ENCODE measurements at regions not wholly inside any gene's neighbourhood (a gene's known extent, or its start where the extent isn't known, plus 50 kb on each side); places are given as distances from the start of the nearest gene placed in this dataset.
"Not testable (repeated sequence)": the region's sequence is repeated elsewhere in the genome, so short reads cannot be mapped to it uniquely, and the experiment has no call there.

DNA sequence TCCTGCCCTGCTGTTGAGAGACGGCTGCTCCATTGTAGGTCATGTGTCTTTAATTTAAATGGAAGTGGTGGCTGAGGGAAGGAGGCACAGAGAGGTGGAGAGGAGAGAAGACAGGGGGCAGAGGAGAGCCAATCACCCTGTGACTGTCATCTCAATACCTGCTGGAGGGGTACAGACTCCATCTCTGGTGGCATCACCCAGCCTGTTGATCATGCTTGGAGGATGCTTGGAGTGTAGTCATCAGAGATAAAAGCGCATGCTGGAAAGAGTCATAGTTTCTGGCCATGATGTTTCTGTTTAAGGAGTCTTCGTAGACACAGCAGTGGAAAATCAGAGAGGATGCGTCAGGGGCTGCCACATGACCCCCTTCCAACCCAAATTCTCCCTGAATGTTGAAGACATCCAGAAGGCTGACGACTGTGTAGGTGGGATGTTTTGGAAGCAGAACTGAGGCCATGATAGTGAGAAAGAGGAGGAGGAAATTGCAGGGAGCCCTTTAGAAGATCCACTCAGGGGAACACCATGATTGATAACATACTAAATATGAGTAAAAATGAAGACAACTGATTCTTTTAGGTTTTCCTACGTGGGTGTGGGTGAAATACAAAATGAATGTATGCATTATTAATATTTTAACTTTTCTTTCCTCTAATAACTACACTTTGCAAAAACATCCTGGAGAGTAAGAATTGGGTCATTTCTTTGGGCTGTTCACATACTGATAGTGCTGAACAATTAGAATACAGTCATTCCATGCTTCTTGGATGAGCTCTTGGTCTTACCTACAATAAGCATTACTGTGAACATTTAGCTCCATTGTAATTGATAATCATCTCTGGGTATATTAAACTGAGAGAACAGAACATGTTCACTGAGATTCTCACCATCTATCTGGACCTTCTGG lies 210.6 kb upstream of the ATP10A start:
- no peak overlapping the region for H3K27ac ChIP-seq (ENCODE audit: low read length)
- DNase-seq (ENCODE audit: low read depth, low spot score), result no peak
- no CpG with 5 or more reads among the region's 6 CpGs for WGBS (ENCODE audit: insufficient coverage, insufficient read length)
- no peaks in the 10 kb centered on the region for H3K4me1 ChIP-seq (ENCODE audit: control insufficient read depth, insufficient read depth, low read length)
- no peaks in the 10 kb centered on the region for H3K27me3 ChIP-seq (ENCODE audit: control insufficient read depth, insufficient read depth, low read length)
- no peaks in the 10 kb centered on the region for H3K9me3 ChIP-seq (ENCODE audit: control insufficient read depth, insufficient read depth, low read length)
- H3K36me3 ChIP-seq (ENCODE audit: control insufficient read depth, insufficient read depth, low read length), result no peaks in the 10 kb centered on the region
- no peak overlapping the region for H3K4me3 ChIP-seq (ENCODE audit: low read length)

- Histone ChIP-seq H3K4me3 (ENCODE audit: low read length) (no peak overlapping the region), H3K27me3 (ENCODE audit: control insufficient read depth, insufficient read depth, low read length) (no peaks in the 10 kb centered on the region), H3K27ac (ENCODE audit: low read length) (no peak overlapping the region), H3K36me3 (ENCODE audit: control insufficient read depth, insufficient read depth, low read length) (no peaks in the 10 kb centered on the region), H3K4me1 (ENCODE audit: control insufficient read depth, insufficient read depth, low read length) (no peaks in the 10 kb centered on the region), H3K9me3 (ENCODE audit: control insufficient read depth, insufficient read depth, low read length) (no peaks in the 10 kb centered on the region)
- no peak for DNase-seq (ENCODE audit: low read depth, low spot score)
- WGBS (ENCODE audit: insufficient coverage, insufficient read length), result no CpG with 5 or more reads among the region's 8 CpGs
Observed at GRCh38 chr15:26070095-26070532, 207.0 kb upstream of the ATP10A start.

DNA sequence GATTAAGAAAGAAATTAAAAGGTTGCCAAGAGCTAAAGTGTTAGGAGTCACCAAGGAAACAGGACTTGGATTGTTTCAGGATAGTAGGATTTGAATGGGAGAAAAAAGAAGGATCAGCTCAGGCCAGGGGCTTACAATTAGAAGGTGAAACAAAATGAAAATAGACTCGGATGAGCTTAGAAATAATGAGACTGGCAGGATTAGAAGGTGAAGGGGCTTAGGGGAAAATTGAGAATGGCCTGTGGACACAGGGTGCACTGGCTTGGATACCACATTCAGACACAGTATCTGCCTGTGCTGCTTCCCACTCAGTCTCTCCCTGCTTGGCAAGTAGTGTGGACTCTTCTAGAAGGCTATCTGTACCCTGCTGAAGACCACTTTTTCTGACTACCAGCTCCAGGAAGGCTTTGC lies 206.1 kb upstream of the ATP10A start:
- H3K4me1 ChIP-seq (ENCODE audit: control insufficient read depth, insufficient read depth, low read length), result no peaks in the 10 kb centered on the region
- no peaks in the 10 kb centered on the region for H3K9me3 ChIP-seq (ENCODE audit: control insufficient read depth, insufficient read depth, low read length)
- no CpG with 5 or more reads among the region's 1 CpG for WGBS (ENCODE audit: insufficient coverage, insufficient read length)
- H3K36me3 ChIP-seq (ENCODE audit: control insufficient read depth, insufficient read depth, low read length), result no peaks in the 10 kb centered on the region
- no peaks in the 10 kb centered on the region for H3K27me3 ChIP-seq (ENCODE audit: control insufficient read depth, insufficient read depth, low read length)
- DNase-seq (ENCODE audit: low read depth, low spot score), result no peak
- no peak overlapping the region for H3K27ac ChIP-seq (ENCODE audit: low read length)
- no peak overlapping the region for H3K4me3 ChIP-seq (ENCODE audit: low read length)

DNA sequence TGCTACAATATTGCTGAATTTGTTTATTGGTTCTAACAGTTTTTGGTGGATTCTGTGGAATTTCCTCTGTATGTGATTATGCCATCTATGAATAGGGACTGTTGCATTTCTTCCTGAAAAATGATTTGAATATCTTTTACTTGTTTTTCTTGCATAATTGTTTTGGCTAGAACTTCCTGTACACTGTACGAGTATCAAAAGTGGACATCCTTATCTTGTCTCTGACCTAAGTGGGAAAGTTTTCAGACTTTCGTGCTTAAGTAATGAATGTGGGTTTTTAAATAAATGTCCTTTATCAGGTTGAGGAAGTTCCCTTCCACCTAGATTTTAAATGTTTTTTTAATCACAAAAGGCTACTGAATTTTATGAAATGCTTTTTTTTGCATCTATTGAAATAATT lies 203.8 kb upstream of the ATP10A start:
- H3K4me3 ChIP-seq (ENCODE audit: low read length), result no peak overlapping the region
- WGBS (ENCODE audit: insufficient coverage, insufficient read length), result no CpG with 5 or more reads among the region's 2 CpGs
- H3K27ac ChIP-seq (ENCODE audit: low read length), result no peak overlapping the region
- no peak for DNase-seq (ENCODE audit: low read depth, low spot score)
- H3K4me1 ChIP-seq (ENCODE audit: control insufficient read depth, insufficient read depth, low read length), result no peaks in the 10 kb centered on the region
- H3K9me3 ChIP-seq (ENCODE audit: control insufficient read depth, insufficient read depth, low read length), result no peaks in the 10 kb centered on the region
- no peaks in the 10 kb centered on the region for H3K27me3 ChIP-seq (ENCODE audit: control insufficient read depth, insufficient read depth, low read length)
- no peaks in the 10 kb centered on the region for H3K36me3 ChIP-seq (ENCODE audit: control insufficient read depth, insufficient read depth, low read length)

GRCh38 chr15:26065723-26066122 lies 202.6 kb upstream of the ATP10A start:
- no peaks in the 10 kb centered on the region for H3K27me3 ChIP-seq (ENCODE audit: control insufficient read depth, insufficient read depth, low read length)
- H3K27ac ChIP-seq (ENCODE audit: low read length), result no peak overlapping the region
- no peaks in the 10 kb centered on the region for H3K9me3 ChIP-seq (ENCODE audit: control insufficient read depth, insufficient read depth, low read length)
- DNase-seq (ENCODE audit: low read depth, low spot score), result no peak
- no peaks in the 10 kb centered on the region for H3K4me1 ChIP-seq (ENCODE audit: control insufficient read depth, insufficient read depth, low read length)
- no peaks in the 10 kb centered on the region for H3K36me3 ChIP-seq (ENCODE audit: control insufficient read depth, insufficient read depth, low read length)
- H3K4me3 ChIP-seq (ENCODE audit: low read length), result no peak overlapping the region
- no CpG with 5 or more reads among the region's 2 CpGs for WGBS (ENCODE audit: insufficient coverage, insufficient read length)

DNA sequence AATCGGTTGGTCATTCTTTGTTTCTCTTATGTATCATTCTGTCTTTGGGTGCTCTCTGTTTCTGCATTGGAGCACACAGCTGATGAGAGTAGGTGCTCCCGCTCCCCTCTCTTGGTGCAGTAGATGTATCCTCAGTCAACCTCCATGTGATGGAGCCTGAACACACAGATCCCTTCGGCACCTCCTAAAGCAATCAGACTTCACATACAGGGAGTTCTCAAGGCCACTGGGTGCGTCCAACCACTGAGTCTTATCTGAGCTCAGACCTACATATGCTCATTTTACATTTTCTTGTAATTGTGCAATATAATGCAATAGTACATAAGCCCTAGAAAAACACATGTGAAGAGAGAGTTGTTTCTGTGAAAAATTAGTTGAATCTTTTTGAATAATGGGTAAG lies 198.1 kb upstream of the ATP10A start:
- WGBS (ENCODE audit: insufficient coverage, insufficient read length), result no CpG with 5 or more reads among the region's 4 CpGs
- H3K4me1 ChIP-seq (ENCODE audit: control insufficient read depth, insufficient read depth, low read length), result no peaks in the 10 kb centered on the region
- no peaks in the 10 kb centered on the region for H3K27me3 ChIP-seq (ENCODE audit: control insufficient read depth, insufficient read depth, low read length)
- no peaks in the 10 kb centered on the region for H3K9me3 ChIP-seq (ENCODE audit: control insufficient read depth, insufficient read depth, low read length)
- no peak overlapping the region for H3K27ac ChIP-seq (ENCODE audit: low read length)
- DNase-seq (ENCODE audit: low read depth, low spot score), result no peak
- no peak overlapping the region for H3K4me3 ChIP-seq (ENCODE audit: low read length)
- H3K36me3 ChIP-seq (ENCODE audit: control insufficient read depth, insufficient read depth, low read length), result no peaks in the 10 kb centered on the region

DNA sequence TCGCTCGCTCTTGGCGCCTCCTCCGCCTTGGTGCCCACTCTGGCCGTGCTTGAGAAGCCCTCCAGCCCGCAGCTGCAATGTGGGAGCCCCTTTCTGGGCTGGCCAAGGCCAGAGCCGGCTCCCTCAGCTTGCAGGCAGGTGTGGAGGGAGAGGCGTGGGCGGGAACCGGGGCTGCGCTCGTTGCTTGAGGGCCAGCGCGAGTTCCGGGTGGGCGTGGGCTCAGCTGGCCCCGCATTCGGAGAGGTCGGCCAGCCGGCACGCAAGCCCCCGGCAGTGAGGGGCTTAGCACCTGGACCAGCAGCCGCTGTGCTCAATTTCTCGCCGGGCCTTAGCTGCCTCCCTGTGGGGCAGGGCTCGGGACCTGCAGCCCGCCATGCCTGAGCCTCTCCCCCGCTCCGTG lies 193.6 kb upstream of the ATP10A start:
- not testable (repeated sequence) for H3K4me3 ChIP-seq (ENCODE audit: low read length); H3K9me3 ChIP-seq (ENCODE audit: control insufficient read depth, insufficient read depth, low read length); H3K4me1 ChIP-seq (ENCODE audit: control insufficient read depth, insufficient read depth, low read length); H3K27ac ChIP-seq (ENCODE audit: low read length); H3K27me3 ChIP-seq (ENCODE audit: control insufficient read depth, insufficient read depth, low read length); H3K36me3 ChIP-seq (ENCODE audit: control insufficient read depth, insufficient read depth, low read length); DNase-seq (ENCODE audit: low read depth, low spot score)
- no CpG with 5 or more reads among the region's 29 CpGs for WGBS (ENCODE audit: insufficient coverage, insufficient read length)

DNA sequence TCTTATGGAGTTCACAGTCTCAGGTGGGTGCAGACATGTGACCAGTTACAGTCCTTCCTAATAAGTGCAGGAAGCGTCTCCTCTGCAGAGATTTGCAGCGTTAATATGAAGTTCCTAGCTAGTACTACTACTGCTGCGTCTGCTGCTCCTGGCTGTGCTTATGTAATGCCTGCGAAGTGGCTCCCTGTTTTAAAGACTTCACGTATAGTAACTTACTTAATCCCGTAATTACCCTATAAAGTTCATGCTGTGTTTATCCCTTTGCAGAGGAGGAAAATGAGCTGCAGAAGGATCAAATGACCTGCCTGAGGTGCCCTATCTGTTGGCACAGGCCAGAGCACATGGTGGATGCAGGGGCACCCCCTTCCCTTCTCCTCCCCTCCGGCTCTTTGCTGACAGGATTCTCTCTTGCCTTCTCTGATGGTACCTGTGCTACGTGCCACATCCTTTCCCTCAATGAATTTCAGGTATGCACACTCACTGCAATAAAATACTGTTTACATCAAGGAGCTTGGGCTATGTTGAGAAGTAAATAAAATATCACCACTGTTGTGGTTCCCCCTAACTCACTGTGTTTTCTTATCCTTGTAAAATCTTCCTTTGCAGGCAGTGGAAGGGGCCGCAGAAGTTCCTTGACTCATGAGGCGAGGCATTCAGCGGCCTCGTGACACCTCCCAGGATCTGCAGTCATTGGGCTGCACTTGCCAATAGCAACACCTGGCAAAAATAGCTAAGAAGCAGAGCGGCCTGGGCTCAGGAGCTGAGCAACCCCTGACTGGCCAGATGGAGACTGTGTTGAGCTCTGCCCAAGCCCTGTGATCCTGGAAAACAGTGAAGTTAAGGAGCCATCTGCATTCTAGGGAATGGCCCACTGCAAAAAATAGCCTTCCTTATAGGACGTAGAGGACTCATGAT lies 188.9 kb upstream of the ATP10A start:
- Histone ChIP-seq H3K4me1 (ENCODE audit: control insufficient read depth, insufficient read depth, low read length) (no peaks in the 10 kb centered on the region), H3K27ac (ENCODE audit: low read length) (no peak overlapping the region), H3K4me3 (ENCODE audit: low read length) (no peak overlapping the region), H3K36me3 (ENCODE audit: control insufficient read depth, insufficient read depth, low read length) (no peaks in the 10 kb centered on the region), H3K9me3 (ENCODE audit: control insufficient read depth, insufficient read depth, low read length) (no peaks in the 10 kb centered on the region), H3K27me3 (ENCODE audit: control insufficient read depth, insufficient read depth, low read length) (no peaks in the 10 kb centered on the region)
- no peak for DNase-seq (ENCODE audit: low read depth, low spot score)
- no CpG with 5 or more reads among the region's 14 CpGs for WGBS (ENCODE audit: insufficient coverage, insufficient read length)

DNA sequence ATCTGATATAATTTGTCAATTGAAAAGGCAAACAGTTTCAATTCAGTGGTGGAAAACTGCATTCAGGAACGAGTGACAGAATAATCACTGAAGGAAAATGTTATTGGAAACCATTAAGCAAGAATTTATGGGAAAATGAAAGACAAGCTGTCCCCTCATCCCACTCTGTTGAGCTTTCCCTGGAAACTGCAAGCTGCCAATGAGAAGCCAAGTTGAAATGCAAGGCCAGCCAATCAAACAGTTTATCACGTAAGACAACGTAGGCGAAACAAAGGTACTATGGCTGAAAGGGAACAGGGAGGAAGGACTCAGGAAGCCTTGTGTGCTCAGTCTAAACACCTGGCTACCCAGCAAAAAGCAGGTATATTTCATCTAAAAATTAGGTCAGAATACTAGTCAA lies 187.9 kb upstream of the ATP10A start:
- Histone ChIP-seq H3K9me3 (ENCODE audit: control insufficient read depth, insufficient read depth, low read length) (no peaks in the 10 kb centered on the region), H3K36me3 (ENCODE audit: control insufficient read depth, insufficient read depth, low read length) (no peaks in the 10 kb centered on the region), H3K27ac (ENCODE audit: low read length) (no peak overlapping the region), H3K4me3 (ENCODE audit: low read length) (no peak overlapping the region), H3K4me1 (ENCODE audit: control insufficient read depth, insufficient read depth, low read length) (no peaks in the 10 kb centered on the region), H3K27me3 (ENCODE audit: control insufficient read depth, insufficient read depth, low read length) (no peaks in the 10 kb centered on the region)
- DNase-seq (ENCODE audit: low read depth, low spot score), result no peak
- no CpG with 5 or more reads among the region's 4 CpGs for WGBS (ENCODE audit: insufficient coverage, insufficient read length)

- no CpG with 5 or more reads among the region's 9 CpGs for WGBS (ENCODE audit: insufficient coverage, insufficient read length)
- no peaks in the 10 kb centered on the region for H3K36me3 ChIP-seq (ENCODE audit: control insufficient read depth, insufficient read depth, low read length)
Observed at GRCh38 chr15:26049900-26050657, 187.0 kb upstream of the ATP10A start.

More at GRCh38 chr15:26049900-26050657, 187.0 kb upstream of the ATP10A start:
- DNase-seq (ENCODE audit: low read depth, low spot score), result no peak
- Histone ChIP-seq H3K4me3 (ENCODE audit: low read length) (no peak overlapping the region), H3K4me1 (ENCODE audit: control insufficient read depth, insufficient read depth, low read length) (no peaks in the 10 kb centered on the region), H3K27me3 (ENCODE audit: control insufficient read depth, insufficient read depth, low read length) (no peaks in the 10 kb centered on the region), H3K9me3 (ENCODE audit: control insufficient read depth, insufficient read depth, low read length) (no peaks in the 10 kb centered on the region), H3K27ac (ENCODE audit: low read length) (no peak overlapping the region)
